ENCODE measurements at regions not wholly inside any gene's neighbourhood (a gene's known extent, or its start where the extent isn't known, plus 50 kb on each side); places are given as distances from the start of the nearest gene placed in this dataset.
"Not testable (repeated sequence)": the region's sequence is repeated elsewhere in the genome, so short reads cannot be mapped to it uniquely, and the experiment has no call there.

GRCh38 chr1:176396604-176397395 is 66.2 kb upstream of the PAPPA2 start:
- not testable (repeated sequence) for DNase-seq (ENCODE audit: low spot score)

DNA sequence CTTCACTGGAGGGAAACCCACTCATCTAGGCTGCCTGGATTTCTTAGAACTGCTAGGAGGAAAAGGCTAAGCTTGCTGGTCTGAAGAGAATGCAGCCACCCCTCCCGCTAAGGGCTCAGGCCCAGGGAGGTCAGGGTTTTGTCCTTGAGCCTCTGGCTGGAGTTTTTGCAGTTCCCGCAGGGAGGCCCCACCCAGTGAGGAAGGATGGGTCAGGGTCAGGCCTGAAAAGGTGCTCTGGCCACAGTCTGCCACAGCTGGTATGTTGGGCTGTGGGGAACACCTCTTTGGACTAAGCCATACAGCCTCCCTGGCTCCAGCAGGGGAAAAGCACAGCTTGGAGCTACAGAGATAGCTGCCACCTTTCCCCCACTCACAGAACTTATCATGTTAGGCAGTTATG is 71.4 kb upstream of the PAPPA2 start:
- no peak for DNase-seq (ENCODE audit: low spot score)

- no peak for DNase-seq (ENCODE audit: low spot score)
These were observed 78.1 kb upstream of the PAPPA2 start for GRCh38 chr1:176384841-176385240.

- DNase-seq (ENCODE audit: low spot score): no peak
These were observed 80.8 kb upstream of the PAPPA2 start for GRCh38 chr1:176382163-176382562.

GRCh38 chr1:176379626-176380339 is 83.2 kb upstream of the PAPPA2 start:
- DNase-seq (ENCODE audit: low spot score): no peak

DNA sequence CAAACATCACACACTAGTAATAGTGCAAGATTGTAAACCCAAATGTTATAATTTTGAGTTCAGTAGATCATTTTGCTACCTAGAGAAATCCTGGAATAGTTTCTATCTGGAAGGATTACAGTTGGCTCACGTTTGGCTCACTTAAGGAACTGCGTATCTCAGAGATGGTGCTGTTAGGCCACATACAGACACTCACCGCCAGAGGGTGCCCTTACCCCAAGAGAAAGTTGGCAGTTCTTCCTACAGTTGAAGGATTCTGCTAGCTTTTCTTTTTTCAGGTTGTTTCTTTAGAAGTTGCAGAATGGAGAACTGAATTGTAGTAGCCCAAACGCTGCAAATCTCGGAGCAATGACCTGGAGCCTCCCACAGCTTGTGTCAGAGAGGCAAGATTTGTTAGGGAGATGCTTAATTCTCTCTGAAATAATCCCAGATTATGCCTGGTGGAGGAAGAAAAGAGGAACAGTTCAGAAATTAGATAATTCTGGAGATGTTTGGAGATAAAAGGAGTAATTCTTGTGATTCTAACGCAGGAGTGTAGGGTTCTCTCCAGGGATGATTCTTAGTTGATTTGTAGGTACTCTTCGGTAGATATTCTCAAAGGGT is 87.9 kb upstream of the PAPPA2 start:
- DNase-seq (ENCODE audit: low spot score): peak; percentile 27

DNA sequence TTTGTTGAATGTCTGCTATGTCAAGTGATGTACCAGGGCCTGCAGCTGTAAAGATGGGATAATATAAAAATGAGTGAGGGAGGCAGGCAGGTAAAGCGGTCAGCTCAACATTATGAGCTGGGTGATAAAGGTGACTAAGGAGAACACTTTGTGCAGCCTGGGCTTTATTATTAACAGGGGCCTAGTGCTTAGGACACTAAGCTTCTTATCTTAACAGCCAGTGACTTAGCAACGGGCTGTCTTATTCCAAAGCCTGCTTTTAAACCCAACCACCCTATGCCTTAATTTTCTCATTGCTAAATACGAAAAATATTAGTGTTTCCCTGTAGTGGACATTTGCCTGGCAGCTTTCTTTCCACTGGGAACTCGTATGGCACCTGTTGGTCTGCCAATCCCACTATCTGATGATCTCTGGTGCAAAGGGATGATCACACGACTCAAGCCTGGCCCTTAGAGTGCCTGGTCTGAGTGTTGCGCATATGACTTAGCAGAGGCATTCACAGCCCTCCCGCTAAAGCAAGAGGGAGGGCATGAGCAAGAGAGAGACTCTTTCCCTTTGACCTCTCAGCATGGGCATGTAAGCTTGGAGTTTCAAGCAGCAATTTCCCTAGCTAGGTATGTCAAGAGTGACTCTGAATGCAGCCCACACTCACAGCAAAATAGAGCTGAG is 98.6 kb upstream of the PAPPA2 start:
- DNase-seq (ENCODE audit: low spot score): no peak

DNA sequence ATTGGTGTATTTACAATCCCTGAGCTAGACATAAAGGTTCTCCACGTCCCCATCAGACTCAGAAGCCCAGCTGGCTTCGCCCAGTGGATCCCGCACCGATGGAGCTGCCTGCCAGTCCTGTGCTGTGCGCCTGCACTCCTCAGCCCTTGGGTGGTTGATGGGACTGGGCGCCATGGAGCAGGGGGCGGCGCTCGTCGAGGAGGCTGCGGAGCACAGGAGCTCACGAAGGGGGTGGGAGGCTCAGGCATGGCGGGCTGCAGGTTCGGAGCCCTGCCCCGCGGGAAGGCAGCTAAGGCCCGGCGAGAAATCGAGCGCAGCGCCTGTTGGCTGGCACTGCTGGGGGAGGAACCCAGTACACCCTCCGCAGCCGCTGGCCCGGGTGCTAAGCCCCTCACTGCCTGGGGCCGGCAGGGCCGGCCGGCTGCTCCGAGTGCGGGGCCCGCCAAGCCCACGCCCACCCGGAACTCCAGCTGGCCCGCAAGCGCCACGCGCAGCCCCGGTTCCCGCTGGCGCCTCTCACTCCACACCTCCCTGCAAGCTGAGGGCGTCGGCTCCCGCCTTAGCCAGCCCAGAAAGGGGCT is 113.8 kb upstream of the PAPPA2 start:
- DNase-seq (ENCODE audit: low spot score): not testable (repeated sequence)

DNA sequence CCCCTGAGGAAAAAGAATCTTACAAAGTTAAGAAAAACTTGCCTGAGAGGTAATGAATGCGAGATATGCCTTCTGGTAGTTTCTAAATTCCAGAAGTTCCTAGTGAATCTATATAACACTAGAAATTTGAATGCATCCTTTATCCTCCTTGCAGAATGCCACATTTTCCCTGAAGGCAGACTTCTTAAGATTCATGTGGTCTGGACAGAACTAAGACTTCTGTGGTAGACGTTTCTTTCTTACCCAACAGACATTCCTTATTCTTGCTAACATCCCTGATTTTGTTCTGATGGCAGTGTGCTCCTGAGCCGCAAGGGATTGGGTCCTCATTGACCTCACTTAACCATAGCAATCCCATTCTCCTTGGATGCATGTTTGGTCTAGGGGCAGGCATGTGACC is 121.3 kb upstream of the PAPPA2 start:
- DNase-seq (ENCODE audit: low spot score): no peak

DNA sequence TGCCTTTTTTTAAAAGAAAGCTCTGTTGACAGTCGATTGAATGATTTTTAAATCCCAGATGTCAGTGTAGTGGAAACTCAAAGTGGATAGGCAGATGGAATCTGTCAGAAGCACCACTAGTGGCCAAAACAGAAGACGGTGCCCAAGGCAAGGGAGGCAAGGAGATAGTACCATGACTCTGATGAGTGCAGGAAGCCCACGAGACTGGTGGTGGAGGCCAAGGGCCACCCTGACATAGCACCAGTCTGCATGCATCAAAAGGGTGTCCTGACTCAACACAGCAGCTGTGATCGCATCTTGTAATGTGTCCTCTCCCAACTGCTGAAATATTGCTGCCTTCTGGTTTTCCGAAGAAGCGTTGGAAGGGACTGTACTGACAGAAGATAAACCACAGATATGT is 124.1 kb upstream of the PAPPA2 start:
- DNase-seq (ENCODE audit: low spot score): no peak

GRCh38 chr1:176330782-176331181 is 123.7 kb upstream of the COP1 start:
- DNase-seq (ENCODE audit: low spot score): no peak

DNA sequence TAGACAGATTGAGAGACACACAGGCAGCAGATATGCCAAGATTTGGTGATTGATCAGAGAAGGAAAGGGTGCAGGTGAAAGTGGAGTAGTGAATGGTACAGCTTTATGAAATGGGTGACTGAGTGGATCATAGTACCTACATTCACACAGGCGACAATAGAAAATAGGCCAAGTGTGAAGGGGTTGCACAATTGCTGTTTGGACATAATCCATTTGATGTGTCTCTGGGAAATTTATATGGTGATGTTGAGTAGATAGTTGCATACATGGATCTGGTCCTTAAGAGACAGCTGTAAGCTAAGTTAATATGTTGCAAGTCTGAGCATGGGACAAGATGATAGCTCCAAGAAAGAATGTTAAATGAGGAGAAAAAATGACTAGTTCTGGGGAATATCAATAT is 118.6 kb upstream of the COP1 start:
- no peak for DNase-seq (ENCODE audit: low spot score)

DNA sequence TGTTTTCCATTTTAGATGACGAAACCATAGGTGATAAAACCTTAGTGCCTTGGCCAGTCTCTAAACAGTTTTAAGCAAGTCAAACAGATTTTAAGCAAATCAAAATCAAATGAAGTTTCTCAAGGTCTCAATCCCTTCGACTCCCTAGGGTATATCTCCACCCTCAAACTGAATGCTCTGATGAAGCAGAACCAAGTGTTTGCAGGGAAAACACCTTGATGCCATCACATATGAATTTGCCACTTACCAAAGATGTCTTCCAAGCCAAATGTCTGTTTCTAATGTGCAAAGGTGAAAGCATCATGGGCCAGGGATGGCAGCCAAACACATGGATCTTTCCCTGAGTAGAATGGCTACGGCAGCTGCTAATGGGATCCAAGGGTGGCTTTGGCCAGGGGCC is 116.4 kb upstream of the COP1 start:
- DNase-seq (ENCODE audit: low spot score): no peak

GRCh38 chr1:176315519-176316220 is 108.6 kb upstream of the COP1 start:
- DNase-seq (ENCODE audit: low spot score): no peak

DNA sequence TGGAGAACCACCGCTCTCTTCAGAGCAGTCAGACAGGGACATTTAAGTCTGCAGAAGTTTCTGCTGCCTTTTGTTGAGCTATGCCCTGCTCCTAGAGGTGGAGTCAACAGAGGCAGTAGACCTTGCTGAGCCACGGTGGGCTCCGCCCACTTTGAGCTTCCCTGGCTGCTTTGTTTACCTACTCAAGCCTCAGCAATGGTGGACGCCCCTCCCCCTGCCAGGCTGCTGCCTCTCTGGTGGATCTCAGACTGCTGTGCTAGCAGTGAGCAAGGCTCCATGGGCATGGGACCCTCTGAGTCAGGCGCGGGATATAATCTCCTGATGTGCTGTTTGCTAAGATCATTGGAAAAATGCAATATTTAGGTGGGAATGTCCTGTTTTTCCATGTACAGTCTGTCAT is 89.5 kb upstream of the COP1 start:
- DNase-seq (ENCODE audit: low spot score): not testable (repeated sequence)

DNA sequence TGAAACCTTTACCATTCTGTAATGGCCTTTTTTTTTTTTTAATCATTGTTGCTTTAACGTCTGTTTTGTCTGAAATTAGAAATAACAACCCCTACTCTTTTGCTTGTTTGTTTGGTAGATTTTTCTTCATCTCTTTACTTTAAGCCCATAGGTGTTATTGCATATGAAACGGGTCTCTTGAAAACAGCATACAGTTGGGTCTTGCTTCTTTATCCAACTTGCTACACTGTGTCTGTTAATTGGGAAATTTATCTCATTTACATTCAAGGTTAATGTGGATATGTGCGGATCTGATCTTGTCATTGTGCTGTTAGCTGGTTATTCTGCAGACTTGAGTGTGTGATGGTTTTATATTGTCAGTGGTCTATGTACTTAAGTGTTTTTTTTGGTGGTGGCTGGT is 78.9 kb upstream of the COP1 start:
- DNase-seq (ENCODE audit: low spot score): no peak

GRCh38 chr1:176271572-176271971 is 64.5 kb upstream of the COP1 start:
- no peak for DNase-seq (ENCODE audit: low spot score)
